GM21619 (cell line): ENCODE measurements at regions not wholly inside any gene's neighbourhood (a gene's known extent, or its start where the extent isn't known, plus 50 kb on each side); places are given as distances from the start of the nearest gene placed in this dataset.

Experiments
- ATAC-seq: cut with Tn5 transposase; IDR thresholded peaks from one replicate; pipeline ENCODE4 v1.9.1; 2021; ENCODE audit not compliant: unreplicated experiment

- ATAC-seq, result no peak
These were observed 389.3 kb downstream of the BMP4 start for GRCh38 chr14:53567236-53567780.

GRCh38 chr14:53564870-53565269, 391.8 kb downstream of the BMP4 start:
- ATAC-seq, result peak; percentile 60

GRCh38 chr14:53563628-53564027, 393.0 kb downstream of the BMP4 start:
- ATAC-seq, result no peak

DNA sequence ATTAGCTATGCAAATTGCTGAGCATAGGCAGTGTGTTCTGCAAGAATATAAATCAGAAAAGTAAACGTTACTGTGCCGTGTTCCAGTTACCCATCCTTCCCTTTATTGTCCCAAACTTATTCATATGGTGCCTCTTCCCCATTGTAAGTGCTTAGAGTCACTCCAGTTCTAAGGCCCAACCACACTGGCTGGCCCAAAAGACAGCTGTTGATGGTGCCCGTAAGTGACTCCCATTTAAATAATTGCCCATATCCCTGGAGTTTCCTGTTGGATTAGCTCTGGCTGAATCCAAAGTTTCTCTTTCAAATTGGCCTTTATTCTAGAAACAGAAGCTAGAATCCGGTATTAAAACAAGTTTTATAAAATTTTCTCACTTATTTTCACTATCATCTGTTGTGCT, 400.1 kb upstream of the DDHD1 start:
- ATAC-seq, result no peak

DNA sequence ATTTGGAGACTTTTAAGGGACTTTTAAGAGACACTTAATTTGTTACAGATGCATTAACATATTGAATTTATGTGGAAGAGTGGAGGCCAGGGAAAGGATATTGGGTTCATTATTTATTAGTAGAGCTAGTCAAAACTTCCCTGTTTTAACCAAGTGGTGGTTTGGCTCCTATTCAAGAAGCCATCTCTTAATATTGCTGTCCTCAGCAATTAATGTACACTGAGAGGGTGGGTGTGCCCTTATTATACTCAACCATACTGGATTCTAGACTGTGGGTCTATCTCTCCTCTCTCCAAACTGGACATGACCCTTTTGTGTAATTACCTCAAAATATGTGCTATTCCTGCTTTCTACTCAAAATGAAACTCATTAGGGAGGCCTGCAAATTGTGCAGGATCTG, 398.7 kb upstream of the DDHD1 start:
- ATAC-seq, result no peak

DNA sequence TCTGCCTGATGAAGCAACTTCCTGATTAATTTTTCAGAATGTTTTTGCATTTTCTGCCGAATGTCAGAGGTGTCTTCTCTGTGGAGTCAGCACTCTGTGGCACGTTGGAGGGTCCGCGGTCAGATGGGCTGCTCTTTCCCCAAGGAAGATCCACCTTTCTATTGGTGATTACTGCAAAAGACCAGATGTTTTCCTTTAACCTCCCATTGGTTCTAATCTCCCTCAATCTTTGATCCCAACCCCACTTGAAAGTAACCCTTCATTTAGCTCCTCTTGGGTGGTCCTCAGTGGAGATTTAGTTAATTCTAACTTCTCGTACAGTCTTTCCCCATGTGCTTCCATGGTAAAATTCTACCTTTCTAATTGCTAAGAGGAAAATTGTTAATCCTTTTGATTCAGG, 397.7 kb upstream of the DDHD1 start:
- ATAC-seq, result no peak

DNA sequence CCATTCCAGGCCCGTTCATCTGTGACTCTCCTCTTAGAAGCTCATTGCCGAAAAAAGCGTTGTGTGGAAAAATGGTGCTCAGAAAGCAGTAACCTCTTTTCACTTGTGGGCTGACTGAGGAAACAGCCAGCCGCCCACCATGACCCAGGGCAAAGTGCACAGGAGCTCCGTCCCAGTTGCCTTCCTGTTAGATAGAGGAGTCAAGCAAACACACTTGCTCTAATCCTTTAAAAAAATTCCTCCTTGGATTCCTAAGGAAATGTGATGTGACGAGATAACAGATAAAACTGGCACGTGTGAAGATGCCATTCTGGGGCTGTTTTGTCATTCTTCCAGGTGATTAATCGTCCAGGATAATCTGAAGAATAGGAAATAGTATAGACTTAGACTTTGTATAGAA, 396.8 kb upstream of the DDHD1 start:
- ATAC-seq, result no peak

DNA sequence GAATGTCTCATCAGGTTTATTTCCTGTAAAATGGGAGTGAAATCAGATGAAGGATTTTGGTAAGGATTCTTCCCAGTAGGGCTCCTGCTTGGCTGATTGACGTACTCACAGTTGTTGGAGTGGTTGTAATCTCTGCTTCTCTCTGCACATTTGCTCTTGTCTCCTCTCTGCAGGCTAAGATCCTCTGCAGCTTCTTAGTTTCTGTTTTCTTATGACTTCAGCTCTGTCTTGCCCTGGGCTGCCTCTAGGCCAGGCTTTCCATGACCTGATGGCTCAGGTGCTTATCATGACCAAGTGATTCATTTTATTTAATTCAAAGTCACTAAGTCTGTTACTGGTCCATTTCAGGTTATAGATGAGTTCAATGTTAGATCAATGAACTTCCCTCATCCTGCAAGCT, 394.5 kb upstream of the DDHD1 start:
- ATAC-seq, result no peak

DNA sequence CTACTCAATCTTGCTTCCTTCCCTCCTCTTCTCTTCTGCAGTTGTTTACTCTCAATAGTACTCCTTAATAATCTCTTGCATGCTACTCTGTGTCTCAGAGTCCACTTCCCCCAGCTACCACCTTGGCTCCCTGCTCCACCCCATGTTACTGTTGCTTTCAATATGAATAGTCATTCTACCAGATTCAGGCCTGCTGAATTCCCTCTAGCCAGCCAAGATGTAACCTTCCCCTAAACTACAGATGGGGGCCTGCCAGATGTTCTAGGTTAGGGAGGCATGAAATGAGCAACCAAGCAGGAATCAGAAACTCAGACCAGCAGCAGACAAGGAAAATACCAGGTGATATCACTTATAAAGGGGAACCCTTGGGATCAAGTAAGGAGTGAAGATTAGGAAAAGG, 392.1 kb upstream of the DDHD1 start:
- peak; percentile 78 for ATAC-seq

DNA sequence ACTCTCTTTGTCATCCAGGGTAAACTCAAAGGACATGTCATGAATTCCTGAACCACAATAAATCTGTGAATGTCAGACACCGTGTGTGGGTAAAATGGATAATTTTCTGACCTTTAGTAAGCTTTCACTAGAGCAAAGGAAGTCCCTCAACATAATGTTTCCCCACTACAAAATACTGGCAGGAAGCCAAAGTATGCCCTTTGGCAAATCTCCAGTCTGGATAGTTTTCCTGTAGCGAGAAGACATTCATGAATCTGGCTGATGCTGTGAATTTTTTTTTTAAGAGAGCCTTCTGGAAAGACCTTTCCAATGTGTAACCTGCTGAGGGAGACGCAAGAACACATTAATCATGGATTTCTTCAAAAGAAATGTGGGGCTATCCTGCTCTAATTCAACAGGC, 389.6 kb upstream of the DDHD1 start:
- ATAC-seq, result no peak

GRCh38 chr14:53541411-53541810, 388.3 kb upstream of the DDHD1 start:
- ATAC-seq, result no peak

GRCh38 chr14:53539489-53540126, 386.5 kb upstream of the DDHD1 start:
- ATAC-seq, result no peak

GRCh38 chr14:53538316-53538881, 385.3 kb upstream of the DDHD1 start:
- ATAC-seq, result no peak

DNA sequence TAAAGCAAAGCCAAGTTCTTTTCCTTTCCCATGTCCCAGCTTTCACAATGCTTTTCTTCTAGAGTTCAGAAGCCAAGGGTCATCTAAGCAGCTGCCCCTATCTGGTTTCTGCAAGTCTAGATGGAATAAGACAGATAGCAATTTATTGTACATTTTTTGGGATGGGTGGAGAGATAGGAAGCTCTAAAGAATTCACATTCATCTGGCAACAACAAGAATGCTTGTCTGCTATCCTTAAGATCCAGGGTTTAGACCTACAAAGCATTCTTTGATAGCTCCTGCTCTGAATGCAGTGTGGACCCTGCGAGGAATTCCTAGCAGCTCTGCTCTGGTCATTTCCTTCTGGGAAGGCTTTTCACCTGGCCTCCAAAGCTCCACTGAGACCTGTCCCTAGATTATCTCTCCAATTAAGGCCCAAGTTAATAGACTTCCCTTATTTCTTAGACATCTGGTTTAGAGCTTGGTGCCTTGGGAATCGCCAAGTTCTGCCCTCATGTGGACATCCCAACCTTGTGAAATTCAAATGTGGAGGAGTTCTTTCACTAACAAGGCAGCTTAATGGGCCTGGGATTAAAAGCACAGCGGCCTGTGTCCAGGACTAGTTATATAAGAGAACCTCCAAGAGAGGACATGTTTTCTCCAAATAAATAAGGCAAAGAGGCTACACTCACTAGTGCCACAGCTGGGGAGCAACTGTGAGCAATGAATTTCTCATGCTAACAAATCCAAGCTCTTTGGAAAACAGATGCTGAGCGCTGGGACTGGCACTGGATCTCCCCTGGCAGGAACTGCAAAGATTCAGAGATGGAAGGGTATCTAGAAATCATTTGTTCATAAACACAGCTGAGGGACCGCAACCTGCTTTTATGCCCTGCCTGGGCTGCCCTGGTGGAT, 384.5 kb upstream of the DDHD1 start:
- no peak for ATAC-seq

DNA sequence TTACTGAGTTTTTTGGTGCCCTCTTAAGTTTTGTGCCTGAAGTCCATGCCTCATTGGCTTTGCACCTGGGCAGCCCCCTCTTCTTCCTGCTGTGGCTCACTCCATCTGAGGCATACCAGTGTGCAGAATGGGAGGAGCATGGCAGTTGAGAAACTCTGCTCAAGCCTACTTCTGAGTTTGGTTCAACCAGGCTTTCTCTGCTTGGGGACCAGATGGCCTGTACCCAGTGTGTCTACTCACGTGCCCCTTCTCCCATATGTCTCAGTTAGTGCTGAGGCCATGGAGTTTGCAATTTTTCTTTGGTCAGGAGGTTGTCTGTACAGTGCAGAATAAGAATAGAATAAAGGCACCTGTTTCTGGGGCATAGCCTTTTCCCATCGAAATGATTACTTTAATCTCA, 383.3 kb upstream of the DDHD1 start:
- ATAC-seq, result no peak

GRCh38 chr14:53534841-53535240, 381.7 kb upstream of the DDHD1 start:
- ATAC-seq, result no peak

DNA sequence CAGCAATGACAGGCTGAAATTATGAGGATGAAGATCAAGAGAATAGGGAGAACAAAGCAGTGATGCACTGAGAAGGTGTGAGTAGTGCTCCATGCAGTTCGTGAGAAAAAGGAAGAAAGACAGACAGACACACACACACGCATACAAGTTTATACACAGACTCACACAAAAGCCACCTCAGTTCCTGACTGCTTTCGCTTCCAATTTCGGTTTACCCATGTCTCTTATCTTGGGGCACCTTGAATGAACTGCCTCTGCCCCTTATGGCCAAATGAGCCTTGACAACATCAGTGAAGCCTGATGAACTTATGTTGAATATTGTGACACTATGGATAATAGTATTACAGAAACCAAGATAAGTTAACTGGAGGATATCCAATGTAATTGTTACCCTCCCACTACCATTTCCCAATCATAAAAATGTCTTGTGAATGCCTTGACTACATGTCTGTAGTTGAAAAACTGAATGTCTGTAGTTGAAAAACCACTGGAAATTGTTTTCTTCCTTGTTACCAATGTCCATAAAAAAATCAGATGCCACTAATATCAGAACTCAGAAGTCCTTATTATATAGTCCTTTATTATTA, 380.4 kb upstream of the DDHD1 start:
- ATAC-seq, result no peak

- no peak for ATAC-seq
These were observed 379.7 kb upstream of the DDHD1 start for GRCh38 chr14:53532853-53533252.

GRCh38 chr14:53531730-53532129, 378.6 kb upstream of the DDHD1 start:
- ATAC-seq, result no peak

GRCh38 chr14:53531156-53531555, 378.0 kb upstream of the DDHD1 start:
- ATAC-seq, result no peak

DNA sequence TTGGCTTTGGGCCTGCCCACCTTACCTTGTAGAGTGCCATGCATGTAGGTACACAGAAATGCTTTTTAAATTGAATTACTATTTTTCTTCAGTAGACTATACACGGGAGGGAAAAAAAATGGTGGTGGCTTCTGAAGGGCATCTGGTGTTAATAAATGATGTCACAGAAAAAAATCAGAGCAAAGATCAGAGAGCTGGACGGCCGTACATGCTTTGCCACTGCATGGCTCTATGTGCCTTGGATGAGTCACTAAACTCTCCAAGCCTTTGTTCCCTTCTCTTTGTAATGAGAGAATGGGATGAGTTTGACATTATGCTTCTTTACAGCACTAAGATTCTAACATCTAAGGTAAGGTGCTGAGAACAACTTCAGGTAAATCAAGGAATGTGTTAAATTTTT, 376.4 kb upstream of the DDHD1 start:
- no peak for ATAC-seq
